HEK293T (cell line): ENCODE measurements at regions not wholly inside any gene's neighbourhood (a gene's known extent, or its start where the extent isn't known, plus 50 kb on each side); places are given as distances from the start of the nearest gene placed in this dataset.

Experiments
- CTCF ChIA-PET: fragments of 350-600 bp; formaldehyde crosslinking; extraction: SDS; loops from one replicate; lab custom pipeline; 2021; ENCODE audit warnings: antibody characterized with exemption, inconsistent platforms; lab: Yijun Ruan, JAX
- POLR2A ChIA-PET: fragments of 350-600 bp; formaldehyde crosslinking; extraction: SDS; loops from one replicate; lab custom pipeline; 2020; ENCODE audit warnings: antibody characterized with exemption, inconsistent platforms; lab: Yijun Ruan, JAX
- DNase-seq: peaks from one replicate; pipeline ENCODE4 v3.0.0; 2012; ENCODE audit warnings: mixed read lengths; ENCODE audit errors: extremely low spot score
- ARNT ChIP-seq: fragments of 450-650 bp; IDR thresholded peaks from 2 replicates; pipeline ENCODE4 v1.6.1; 2017; ENCODE audit warnings: mild to moderate bottlenecking
- BHLHE40 ChIP-seq: fragments of 450-650 bp; IDR thresholded peaks from 2 replicates; pipeline ENCODE4 v1.6.1; 2016; ENCODE audit warnings: mild to moderate bottlenecking, moderate library complexity, borderline replicate concordance
- CTBP1 ChIP-seq: fragments of 450-650 bp; IDR thresholded peaks from 2 replicates; pipeline ENCODE4 v1.6.1; 2016; ENCODE audit warnings: borderline replicate concordance
- ELF4 ChIP-seq: fragments of 450-650 bp; IDR thresholded peaks from 2 replicates; pipeline ENCODE4 v1.6.1; 2017; ENCODE audit warnings: antibody characterized with exemption
- FOXA1 ChIP-seq: fragments of 450-650 bp; IDR thresholded peaks from 2 replicates; pipeline ENCODE4 v1.6.1; 2016; ENCODE audit warnings: mild to moderate bottlenecking
- FOXK2 ChIP-seq: fragments of 450-650 bp; IDR thresholded peaks from 2 replicates; pipeline ENCODE4 v1.6.1; 2016; ENCODE audit warnings: mild to moderate bottlenecking
- FOXM1 ChIP-seq: fragments of 450-650 bp; IDR thresholded peaks from 2 replicates; pipeline ENCODE4 v1.6.1; 2017; ENCODE audit warnings: mild to moderate bottlenecking, borderline replicate concordance
- HDGF ChIP-seq: fragments of 450-650 bp; IDR thresholded peaks from 2 replicates; pipeline ENCODE4 v1.6.1; 2017; ENCODE audit warnings: antibody characterized with exemption, borderline replicate concordance
- L3MBTL2 ChIP-seq: fragments of 450-650 bp; conservative IDR thresholded peaks from 2 replicates; pipeline ENCODE4 v1.6.1; 2016; ENCODE audit warnings: mild to moderate bottlenecking
- LEF1 ChIP-seq: fragments of 450-650 bp; IDR thresholded peaks from 2 replicates; pipeline ENCODE4 v1.6.1; 2017; ENCODE audit warnings: mild to moderate bottlenecking, borderline replicate concordance
- NFRKB ChIP-seq: fragments of 450-650 bp; IDR thresholded peaks from 2 replicates; pipeline ENCODE4 v1.6.1; 2016; ENCODE audit warnings: mild to moderate bottlenecking, moderate library complexity
- PKNOX1 ChIP-seq: fragments of 450-650 bp; IDR thresholded peaks from 2 replicates; pipeline ENCODE4 v1.6.1; 2016
- SP1 ChIP-seq: fragments of 450-650 bp; IDR thresholded peaks from 2 replicates; pipeline ENCODE4 v1.6.1; 2017
- SUZ12 ChIP-seq: fragments of 450-650 bp; IDR thresholded peaks from 2 replicates; pipeline ENCODE4 v1.6.1; 2016; ENCODE audit warnings: mild to moderate bottlenecking
- TARDBP ChIP-seq: fragments of 450-650 bp; IDR thresholded peaks from 2 replicates; pipeline ENCODE4 v1.6.1; 2016
- ZNF384 ChIP-seq: fragments of 450-650 bp; IDR thresholded peaks from 2 replicates; pipeline ENCODE4 v1.6.1; 2016

- no peak for TF ChIP-seq ARNT
- TF ChIP-seq NFRKB, result no peak
- TF ChIP-seq FOXM1, result no peak
- TF ChIP-seq BHLHE40, result no peak
- TF ChIP-seq SUZ12, result no peak
- no peak for TF ChIP-seq FOXA1
- no peak for TF ChIP-seq SP1
- TF ChIP-seq CTBP1, result no peak
- no peak for TF ChIP-seq PKNOX1
- TF ChIP-seq TARDBP, result no peak
- TF ChIP-seq ELF4, result no peak
- no peak for TF ChIP-seq ZNF384
- no peak for TF ChIP-seq LEF1
- TF ChIP-seq HDGF, result no peak
- no peak for TF ChIP-seq FOXK2
- no peak for TF ChIP-seq L3MBTL2
- no peak for DNase-seq
- ChIA-PET CTCF (no interaction called here), POLR2A (no interaction called here)
These were observed 51.4 kb upstream of the RAP1A start for GRCh38 chr1:111568160-111568647.
